ENCODE measurements at regions not wholly inside any gene's neighbourhood (a gene's known extent, or its start where the extent isn't known, plus 50 kb on each side); places are given as distances from the start of the nearest gene placed in this dataset.
A peak's percentile ranks its signal among the peaks of the same experiment; 100 is the strongest.

DNA sequence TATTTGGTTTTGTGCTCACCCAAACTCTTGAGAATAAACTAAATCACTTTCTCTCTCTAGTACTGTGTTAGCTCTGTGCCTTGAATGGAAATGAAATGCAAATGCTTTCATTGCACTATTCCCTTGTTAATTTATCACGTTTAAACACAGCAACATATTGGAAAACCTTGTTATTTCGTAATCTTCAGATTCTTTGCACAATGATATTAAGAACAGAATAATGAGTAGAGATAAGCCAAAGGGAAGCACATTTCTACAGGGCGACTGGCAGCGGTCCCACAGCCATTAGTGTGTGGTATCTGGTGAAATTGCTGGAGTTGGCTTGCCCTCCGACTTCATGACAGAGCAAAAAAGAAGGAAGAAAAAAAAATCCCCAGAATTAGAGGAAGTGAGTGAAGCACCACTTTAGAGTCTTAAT is 166.1 kb upstream of the E2F7 start:
- no peaks in the 10 kb centered on the region for H3K9me3 ChIP-seq (replicated peaks in 1 of 3)
- H3K4me3 ChIP-seq, result no peak overlapping the region
- WGBS, 4 donors, result 26 to 35% (median 27%) methylated on average over 5 of the region's 5 CpGs
- no peaks in the 10 kb centered on the region for H3K27me3 ChIP-seq
- H3K36me3 ChIP-seq (replicated peaks in 1 of 2), result no peaks in the 10 kb centered on the region
- H3K4me1 ChIP-seq (replicated peaks in 1 of 2), result no peaks in the 10 kb centered on the region
- intact Hi-C loops (cut with DNase I), result no loop called here
- TF ChIP-seq CTCF (IDR thresholded peaks at IDR 0.05) (no peak), POLR2A (IDR thresholded peaks at IDR 0.05) (no peak)
- peak overlapping the region in 1 of 5 donors; percentile 63 for H3K27ac ChIP-seq
- DNase-seq, result peak in 6 of 7 donors; percentile 37 to 83 (median 66)

GRCh38 chr12:77229640-77230442 is 164.5 kb upstream of the E2F7 start:
- TF ChIP-seq POLR2A (IDR thresholded peaks at IDR 0.05) (no peak), CTCF (IDR thresholded peaks at IDR 0.05) (no peak)
- H3K27ac ChIP-seq, result peak overlapping the region in 1 of 5 donors; percentile 32
- DNase-seq, result no peak
- H3K9me3 ChIP-seq (replicated peaks in 1 of 3), result no peaks in the 10 kb centered on the region
- no peaks in the 10 kb centered on the region for H3K27me3 ChIP-seq
- no peaks in the 10 kb centered on the region for H3K36me3 ChIP-seq (replicated peaks in 1 of 2)
- peak overlapping the region in 1 of 4 donors; percentile 9 for H3K4me3 ChIP-seq
- no peaks in the 10 kb centered on the region for H3K4me1 ChIP-seq (replicated peaks in 1 of 2)
- 24 to 42% (median 35%) methylated on average over 6 of the region's 6 CpGs for WGBS, 4 donors
- intact Hi-C loops (cut with DNase I), result no loop called here

DNA sequence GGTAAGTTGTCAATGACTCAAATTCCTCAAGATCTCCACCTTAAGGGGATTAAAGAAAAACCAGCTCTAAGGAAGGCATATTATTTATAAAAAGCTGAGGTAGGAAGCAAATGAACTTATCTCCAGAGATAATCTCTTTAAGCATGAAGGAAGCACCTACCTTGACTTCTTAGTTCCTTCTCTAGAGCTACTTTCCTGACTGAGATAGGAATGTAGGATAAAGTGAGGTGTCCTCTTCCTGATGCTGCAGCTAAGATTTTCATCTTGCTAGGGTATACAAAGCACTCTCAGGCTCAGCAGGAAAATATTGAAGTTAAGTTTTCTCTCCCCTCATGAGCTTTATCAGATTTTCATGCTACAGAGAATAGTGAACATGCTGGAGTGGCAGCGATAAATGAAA is 163.0 kb upstream of the E2F7 start:
- TF ChIP-seq CTCF (IDR thresholded peaks at IDR 0.05) (no peak), POLR2A (IDR thresholded peaks at IDR 0.05) (no peak)
- intact Hi-C loops (cut with DNase I), result no loop called here
- Histone ChIP-seq H3K4me1 (replicated peaks in 1 of 2) (no peaks in the 10 kb centered on the region), H3K4me3 (no peak overlapping the region), H3K27ac (no peak overlapping the region), H3K27me3 (no peaks in the 10 kb centered on the region), H3K9me3 (replicated peaks in 1 of 3) (no peaks in the 10 kb centered on the region), H3K36me3 (replicated peaks in 1 of 2) (no peaks in the 10 kb centered on the region)
- DNase-seq, result no peak
- WGBS, 4 donors, result 87 to 100% (median 97%) methylated on average over 1 of the region's 1 CpG

DNA sequence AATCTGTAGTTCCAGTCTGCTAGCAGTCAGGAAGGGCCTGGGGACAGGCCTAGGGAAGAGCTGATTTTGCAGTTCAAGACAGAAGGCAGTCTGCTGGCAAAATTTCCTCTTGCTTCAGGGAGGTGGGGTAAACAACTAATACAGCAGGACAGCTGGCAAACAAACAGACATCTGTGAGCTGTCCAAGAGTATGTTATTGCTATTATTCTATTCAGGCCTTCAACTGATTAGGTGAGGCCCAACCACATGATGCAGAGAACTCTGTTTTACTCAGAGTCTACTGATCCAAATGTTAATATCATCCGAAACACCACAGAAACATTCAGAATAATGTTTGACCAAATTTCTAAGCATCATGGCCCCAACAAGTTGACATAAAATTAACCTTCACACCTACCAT is 161.0 kb upstream of the E2F7 start:
- no peaks in the 10 kb centered on the region for H3K36me3 ChIP-seq (replicated peaks in 1 of 2)
- no peak overlapping the region for H3K27ac ChIP-seq
- H3K9me3 ChIP-seq (replicated peaks in 1 of 3), result no peaks in the 10 kb centered on the region
- no peaks in the 10 kb centered on the region for H3K27me3 ChIP-seq
- TF ChIP-seq CTCF (IDR thresholded peaks at IDR 0.05), result no peak
- TF ChIP-seq POLR2A (IDR thresholded peaks at IDR 0.05), result no peak
- no peaks in the 10 kb centered on the region for H3K4me1 ChIP-seq (replicated peaks in 1 of 2)
- H3K4me3 ChIP-seq, result no peak overlapping the region
- no peak for DNase-seq
- intact Hi-C loops (cut with DNase I), result no loop called here
- 53 to 85% (median 80%) methylated on average over 1 of the region's 1 CpG for WGBS, 4 donors

Data from adrenal gland (tissue), 9 donors.